ENCODE measurements at regions not wholly inside any gene's neighbourhood (a gene's known extent, or its start where the extent isn't known, plus 50 kb on each side); places are given as distances from the start of the nearest gene placed in this dataset.

DNA sequence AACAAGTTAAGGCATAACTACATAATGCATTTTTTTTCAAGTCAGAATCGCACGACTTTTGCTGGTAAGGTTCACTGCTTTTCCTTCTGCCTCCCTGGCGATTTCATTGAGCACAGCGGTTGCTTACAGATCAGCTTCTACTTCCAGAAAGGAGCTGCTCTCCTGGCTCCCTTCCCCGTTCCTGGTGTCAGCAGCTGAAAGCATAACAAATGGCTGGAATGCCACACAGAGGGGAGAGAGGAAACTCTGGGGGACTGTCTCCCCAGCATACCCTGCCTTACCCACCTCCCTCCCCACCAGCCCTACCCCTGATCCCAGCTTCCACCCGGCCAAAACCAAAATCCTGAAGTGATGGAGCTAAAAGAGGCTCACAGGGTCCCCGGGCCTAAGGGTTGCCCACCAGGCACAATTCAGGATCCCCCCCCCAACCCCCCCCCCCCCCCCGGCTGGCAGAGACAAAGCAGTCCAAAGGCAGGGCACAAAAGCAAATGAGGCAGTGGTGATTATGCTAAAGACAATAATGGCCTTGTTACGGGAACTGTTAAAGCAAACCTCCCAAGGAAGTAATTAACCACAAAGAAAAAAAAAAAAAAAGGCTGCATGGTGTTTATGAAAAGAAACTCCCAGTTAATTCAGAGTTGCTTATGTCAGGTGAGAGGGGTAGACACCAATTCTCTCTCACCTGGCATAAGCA, 126.1 kb upstream of the WWC1 start:
- peak; percentile 51 for DNase-seq (ENCODE audit: low spot score)

DNA sequence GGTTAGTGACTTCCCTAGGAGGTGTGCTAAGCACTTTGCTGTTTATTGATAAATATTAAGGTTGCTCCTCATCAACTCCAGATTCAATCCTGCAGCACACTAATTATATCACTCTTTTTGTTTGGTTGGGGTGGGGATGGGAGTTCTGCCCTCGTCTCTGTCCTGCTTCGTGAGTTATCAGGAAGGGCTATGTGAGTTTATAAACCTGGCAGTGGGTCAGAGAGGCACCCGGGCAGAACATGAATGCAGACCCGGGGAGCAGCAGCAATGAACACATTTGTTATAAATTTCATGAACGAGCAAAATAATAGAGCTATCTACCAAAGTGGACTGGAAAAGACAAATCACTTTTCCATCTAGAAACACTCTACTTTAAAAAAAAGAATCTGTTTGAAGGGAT, 125.5 kb upstream of the WWC1 start:
- peak; percentile 14 for DNase-seq (ENCODE audit: low spot score)
- intact Hi-C loops (cut with DNase I) = no loop called here

More for the DNA sequence above, 126.1 kb upstream of the WWC1 start:
- intact Hi-C loops (cut with DNase I) = no loop called here

DNA sequence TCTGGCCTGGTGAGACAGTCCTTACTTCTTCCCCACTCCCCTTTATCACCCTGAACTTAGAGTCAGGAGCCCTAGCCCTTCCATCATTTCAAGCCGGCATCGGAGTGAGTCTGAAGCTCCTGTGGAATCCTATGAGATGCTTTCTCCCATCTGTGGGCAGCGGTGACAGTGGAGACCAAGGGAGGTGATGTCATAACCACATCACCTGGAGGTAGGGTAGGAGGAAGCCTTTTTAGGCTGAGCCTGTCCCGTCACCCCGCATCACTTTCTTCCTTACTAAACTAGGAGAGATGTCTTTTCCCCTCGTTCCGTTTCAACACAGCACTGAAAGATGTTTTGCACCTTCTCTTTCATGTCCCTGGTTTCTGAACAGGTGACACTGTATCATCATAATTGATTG, 124.1 kb upstream of the WWC1 start:
- DNase-seq (ENCODE audit: low spot score) = peak; percentile 29
- intact Hi-C loops (cut with DNase I) = no loop called here

DNA sequence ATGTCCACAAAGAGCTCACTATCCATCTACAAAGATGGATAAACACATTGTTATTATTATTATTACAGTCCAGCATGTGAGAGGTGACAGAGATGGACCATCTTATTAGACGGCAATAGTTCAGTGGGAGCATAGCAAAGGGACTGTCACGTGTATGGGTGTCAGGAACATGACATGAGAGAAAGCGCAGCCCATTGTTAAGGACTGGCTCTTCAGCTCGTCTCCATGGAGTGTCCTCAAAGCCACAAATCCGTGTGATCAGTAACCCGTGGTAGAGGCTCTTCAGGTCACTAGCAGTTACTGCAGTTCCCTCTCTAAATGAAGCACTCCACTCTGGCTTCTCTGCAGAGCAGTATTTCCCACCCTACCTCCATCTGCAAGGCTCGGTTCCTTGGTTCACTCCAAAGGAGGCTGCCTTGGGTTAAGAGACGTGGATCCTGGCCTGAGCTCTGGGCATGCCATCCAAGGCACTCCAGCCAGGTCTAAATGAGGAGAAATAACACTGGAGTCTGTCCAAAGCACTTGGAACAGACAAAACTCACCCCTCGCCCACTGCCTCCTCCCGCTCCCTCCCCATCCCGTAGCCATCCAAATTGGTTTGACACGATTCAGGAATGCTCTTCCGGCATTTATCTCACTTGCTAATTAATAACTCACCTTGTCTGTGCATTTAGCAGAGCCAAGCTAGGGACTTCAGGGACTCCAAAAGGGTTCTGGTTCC, 122.3 kb upstream of the WWC1 start:
- DNase-seq (ENCODE audit: low spot score) = no peak
- intact Hi-C loops (cut with DNase I) = no loop called here

DNA sequence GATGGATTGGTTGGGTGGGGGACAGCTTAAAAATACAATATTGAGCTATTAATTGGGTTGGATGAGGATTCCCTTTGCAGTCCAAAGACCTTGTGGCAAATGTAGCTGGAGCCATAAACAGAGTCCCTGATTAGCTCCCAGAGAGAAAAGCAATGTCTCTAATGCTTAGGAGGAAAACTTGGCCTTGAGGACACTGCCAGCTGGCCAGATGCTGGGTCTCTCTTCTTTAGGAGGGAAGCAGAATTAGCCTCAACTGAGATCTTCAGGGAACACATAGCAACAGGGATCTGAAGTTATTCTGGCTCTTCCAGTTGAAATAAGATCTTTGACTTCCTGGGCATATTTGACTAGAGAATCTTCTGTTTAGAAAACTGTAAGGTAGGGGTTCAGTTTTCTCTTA, 121.7 kb upstream of the WWC1 start:
- no peak for DNase-seq (ENCODE audit: low spot score)
- intact Hi-C loops (cut with DNase I) = no loop called here

DNA sequence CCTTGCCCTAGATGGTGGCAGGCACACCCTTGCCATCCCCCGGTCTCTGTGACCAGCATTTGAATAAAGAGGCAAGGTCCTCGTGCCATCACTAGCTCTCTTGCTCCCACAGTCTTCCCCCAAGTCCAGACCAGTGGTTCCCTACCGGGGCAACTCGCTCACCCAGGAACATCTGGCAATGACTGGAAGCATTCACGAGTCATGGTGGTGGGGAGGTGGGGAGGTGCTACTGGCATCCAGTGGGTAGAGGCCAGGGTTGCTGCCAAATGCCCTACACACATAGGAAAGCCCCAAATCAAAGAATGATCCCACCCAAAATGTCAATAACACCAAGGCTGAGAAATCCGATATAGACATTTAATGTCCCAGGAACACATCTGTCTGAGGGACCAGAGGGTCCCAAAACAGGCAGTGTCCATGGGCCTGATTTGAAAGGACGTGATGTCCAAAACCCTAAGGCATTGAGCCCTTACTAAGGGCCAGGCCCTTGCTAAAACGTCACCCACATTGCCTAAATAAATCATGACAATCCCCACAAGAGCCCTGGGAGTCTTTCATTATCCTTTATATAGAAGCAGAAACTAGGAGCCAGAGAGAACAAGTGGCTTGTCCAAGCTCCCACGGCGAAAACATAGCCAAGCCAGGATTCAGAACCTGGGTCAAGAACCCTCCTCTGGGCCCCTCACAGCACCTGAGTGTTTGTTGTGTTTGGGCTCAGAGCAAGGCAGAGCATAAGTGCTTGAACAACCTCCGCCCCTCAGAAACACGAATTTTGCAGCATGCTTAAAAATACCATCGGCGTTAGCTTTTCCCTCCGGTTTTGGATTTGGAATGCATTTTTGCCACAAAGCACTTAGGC, 119.3 kb upstream of the WWC1 start:
- no peak for DNase-seq (ENCODE audit: low spot score)
- intact Hi-C loops (cut with DNase I) = no loop called here

DNA sequence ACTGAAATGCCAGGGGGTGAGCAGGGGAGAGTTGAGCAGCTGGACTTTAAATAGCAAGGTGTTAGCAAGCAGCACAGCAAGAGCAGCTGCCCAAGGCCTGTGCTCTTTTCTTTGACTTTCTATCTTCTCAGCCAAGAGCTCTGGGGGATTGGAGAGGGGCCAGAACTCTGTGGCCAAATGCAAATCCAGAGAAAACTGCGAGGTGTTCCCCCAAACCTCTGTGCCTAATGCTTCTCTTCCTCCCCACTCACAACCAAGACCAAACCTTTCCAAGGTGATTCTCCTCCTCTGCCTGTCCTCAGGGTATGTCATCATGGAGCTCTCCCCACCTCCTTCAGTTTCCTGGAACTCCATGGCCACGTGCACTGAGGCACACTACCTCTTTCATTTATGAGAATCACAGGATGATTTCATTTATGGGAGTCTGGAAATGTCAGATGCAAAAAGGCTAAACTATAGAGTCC, 118.7 kb upstream of the WWC1 start:
- intact Hi-C loops (cut with DNase I) = no loop called here
- no peak for DNase-seq (ENCODE audit: low spot score)

DNA sequence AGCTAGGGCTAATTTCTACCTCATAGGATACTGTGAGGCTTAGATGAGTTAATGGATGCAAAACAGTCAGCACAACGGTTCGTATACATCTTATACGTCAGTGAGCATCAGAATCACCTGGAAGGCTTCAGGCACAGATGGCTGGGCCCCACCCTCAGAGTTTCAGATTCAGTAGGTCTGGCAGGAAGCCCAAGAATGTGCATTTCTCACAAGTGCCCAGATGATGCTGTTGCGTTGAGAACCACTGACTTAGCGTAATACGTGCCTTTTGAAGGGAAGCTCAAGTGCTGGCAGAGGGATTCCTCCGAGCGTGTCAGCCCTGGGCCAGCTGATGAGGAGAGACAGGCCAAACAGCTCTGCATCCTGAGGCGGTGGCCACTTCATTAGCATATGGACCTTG, 117.1 kb upstream of the WWC1 start:
- intact Hi-C loops (cut with DNase I) = no loop called here
- DNase-seq (ENCODE audit: low spot score) = no peak

DNA sequence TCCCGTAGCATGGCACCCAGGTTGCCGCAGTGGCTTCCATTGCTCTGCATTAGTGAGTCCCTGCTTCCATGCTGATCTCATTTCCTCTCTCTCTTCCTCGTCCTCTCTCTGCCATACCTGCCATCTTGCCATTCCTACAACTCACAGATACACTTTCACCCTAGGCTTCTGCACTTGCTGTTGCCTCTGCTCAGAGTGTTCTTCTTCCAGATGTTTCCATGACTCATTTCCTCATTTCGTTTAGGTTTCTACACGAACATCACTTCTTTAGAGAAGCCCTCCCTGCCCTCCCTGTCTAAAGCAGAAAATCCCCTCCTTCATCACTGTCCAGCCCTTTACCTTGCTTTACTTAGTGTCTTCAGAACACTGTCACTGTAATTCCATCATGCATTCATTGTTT, 115.2 kb upstream of the WWC1 start:
- no peak for DNase-seq (ENCODE audit: low spot score)
- intact Hi-C loops (cut with DNase I) = no loop called here

DNA sequence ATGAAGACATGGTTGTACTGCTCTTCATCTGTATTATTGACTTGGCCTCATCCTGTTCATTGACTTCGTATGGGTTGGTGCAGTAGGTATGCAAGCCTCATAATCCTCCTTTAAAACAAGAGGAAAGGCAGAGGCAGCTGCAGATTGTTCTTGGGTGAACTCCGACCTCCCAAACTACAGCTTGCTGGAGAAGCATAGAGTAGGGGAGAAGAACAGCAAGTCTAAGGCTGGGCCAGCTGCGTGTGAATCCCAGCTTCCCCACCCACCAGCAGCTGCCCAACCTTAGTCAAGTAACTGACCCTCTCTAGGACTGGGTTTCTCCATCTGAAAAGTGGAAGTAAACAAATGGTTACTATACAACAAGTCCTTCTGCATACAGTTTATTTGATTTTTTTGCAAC, 114.5 kb upstream of the WWC1 start:
- intact Hi-C loops (cut with DNase I) = no loop called here
- DNase-seq (ENCODE audit: low spot score) = no peak

DNA sequence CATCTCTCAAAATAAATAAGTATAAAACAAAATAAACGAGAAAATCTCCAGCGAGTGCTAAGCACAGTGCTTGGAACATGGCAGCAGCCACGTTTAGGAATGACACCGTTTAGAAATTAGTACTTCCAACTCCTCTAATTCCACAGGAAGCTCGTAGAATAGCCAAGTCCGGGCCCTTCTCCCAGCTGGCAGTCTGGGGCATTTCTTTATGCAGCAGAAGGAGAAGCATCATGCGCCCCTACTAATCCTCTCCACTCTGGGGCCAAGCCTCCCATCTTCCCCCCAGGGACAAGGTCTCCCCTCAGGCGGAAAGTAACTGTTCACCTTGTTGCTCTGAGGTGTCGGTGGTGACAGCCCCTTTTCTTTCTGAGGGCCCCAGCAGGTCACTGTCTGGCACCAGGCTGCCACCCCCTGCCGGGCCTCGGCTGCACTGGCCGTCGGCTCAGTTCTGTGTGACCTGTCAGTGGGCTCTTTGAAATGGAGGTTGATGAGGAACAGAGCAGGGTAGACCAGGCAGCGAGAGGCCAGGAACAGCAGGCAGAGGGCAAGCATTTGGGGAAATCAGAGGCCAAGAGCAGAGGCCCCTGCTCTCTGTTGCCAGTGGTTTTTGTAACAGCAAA, 113.5 kb upstream of the WWC1 start:
- intact Hi-C loops (cut with DNase I) = no loop called here
- peak; percentile 79 for DNase-seq (ENCODE audit: low spot score)

DNA sequence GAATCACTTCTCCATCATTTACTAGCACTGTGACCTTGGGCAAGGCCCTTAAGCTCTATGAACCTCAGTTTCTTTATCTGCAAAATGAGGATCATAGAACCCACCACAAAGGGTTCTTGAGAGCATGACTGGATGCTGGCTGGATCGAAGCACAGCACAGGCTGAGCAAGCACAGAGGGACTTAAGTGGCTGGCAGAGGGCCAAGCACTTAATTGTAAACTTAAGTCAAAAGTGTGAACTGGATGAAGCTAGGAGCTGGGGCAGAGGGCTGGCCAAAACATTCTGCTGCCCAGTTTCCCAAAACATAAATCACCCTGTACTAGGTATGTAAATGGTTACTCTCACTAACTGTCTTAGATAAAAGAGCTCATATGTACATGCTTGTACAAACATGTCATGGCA, 112.3 kb upstream of the WWC1 start:
- intact Hi-C loops (cut with DNase I) = no loop called here
- DNase-seq (ENCODE audit: low spot score) = no peak

DNA sequence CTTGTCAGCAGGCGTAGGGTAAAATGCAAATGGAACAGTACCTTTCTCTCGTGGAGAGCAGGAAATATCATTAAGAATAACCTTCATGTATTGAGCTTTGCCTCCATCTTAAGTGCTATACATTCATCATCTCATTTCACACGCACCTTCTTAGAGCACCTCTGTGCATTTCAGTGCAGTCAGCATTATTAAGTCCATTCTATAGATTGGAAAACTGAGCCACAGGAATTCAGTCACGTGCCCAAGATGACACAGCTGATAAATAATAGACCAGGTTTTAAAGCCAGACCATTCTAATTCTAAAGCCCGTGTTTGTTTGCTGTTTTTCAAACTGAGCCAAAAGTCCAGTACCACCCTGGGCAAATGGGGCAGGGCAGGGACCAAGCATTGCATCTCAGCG, 109.2 kb upstream of the WWC1 start:
- intact Hi-C loops (cut with DNase I) = no loop called here
- no peak for DNase-seq (ENCODE audit: low spot score)

DNA sequence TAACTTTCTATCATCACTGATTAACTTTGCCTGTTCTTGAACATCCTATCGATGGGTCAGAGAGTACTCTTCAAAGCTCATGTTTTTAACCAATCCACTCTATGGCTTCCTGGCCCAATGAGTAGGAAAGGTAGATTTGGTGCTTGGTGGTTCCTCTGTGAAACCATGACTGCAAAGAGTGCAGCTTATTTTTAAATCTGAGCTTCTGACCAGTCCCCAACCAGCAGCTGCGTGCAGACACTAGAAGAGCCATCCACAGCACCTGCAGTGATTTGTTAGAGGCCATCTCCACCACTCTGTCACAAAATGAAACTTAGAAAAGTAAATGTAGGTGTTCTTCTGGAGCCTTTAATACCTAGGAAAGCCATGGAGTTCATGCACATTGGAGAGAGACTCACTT, 107.3 kb upstream of the WWC1 start:
- intact Hi-C loops (cut with DNase I) = no loop called here

DNA sequence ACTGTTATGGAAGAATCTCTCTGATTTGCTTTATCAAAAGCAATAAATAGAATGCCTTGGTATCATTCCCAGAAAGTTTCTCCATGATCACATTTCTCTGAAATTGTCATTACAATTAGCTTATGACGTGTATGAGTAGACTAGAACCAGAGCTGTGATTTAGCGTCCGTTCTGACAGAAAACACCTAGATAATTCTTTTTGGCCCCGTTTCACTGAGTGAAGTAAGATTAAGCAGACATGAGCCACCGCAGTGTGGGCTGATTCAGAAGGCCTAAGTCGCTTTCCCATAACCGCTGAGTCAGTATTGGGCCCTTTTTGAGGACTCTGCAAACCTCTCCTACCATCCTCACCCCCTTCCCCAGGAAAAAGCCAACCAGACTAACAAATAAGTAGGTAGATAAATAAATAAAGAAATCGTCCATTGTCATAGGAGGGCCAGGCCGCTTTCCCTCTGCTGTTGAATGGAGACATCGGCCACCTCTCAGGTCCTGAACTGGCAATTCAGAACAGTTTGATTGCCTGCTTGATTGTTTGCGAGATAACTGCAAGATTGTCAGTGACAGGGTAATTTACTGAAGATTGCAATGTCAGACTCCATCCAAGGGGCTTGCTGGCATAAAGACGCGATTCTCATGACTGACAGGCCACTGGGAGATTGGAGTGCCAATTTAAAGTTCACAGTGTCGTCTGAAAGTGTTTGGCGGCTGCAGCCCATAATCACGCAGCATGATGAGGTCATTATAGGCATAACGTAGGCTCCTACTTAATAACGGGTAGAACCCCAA, 105.0 kb upstream of the WWC1 start:
- intact Hi-C loops (cut with DNase I) = no loop called here
- no peak for DNase-seq (ENCODE audit: low spot score)

More for the DNA sequence above, 107.3 kb upstream of the WWC1 start:
- no peak for DNase-seq (ENCODE audit: low spot score)

DNA sequence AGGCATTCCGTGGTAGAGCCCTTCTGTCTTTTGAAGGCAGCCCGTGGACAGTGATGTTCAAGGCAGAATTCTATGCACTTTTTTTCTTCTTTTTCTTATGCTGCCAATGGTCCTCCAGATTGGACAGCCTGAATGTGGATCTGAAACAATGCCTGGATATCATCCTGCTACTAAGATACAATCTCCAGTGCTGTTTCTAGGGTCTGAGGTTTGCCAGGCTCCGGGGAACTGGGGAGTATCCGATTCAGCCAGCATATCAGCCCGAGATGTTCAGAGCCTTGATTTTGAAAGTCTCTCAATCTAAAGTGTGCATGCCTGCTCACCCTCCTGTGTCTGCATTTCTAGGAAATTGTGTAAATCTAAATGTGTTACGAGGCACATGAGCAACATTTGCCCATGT, 103.8 kb upstream of the WWC1 start:
- no peak for DNase-seq (ENCODE audit: low spot score)
- intact Hi-C loops (cut with DNase I) = no loop called here

DNA sequence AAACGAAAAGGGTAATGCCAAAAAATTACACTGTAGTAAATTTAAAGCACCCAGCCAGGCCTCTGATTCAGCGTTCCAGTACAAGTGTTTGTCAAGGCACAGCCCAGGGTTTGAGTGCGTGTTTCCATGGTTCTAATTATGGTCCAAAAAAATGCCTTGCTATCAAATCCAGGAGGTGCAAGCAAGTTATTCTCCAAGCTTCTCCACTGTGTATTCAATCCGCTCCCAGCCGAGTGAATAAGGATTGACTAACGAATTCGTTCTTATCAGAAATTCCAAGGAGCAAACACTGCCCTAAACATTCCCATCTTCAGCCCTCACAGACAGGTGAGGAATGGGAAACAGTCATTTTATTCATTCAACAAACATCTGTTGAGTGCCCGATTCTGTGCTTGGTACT, 103.3 kb upstream of the WWC1 start:
- intact Hi-C loops (cut with DNase I) = no loop called here
- DNase-seq (ENCODE audit: low spot score) = no peak

DNA sequence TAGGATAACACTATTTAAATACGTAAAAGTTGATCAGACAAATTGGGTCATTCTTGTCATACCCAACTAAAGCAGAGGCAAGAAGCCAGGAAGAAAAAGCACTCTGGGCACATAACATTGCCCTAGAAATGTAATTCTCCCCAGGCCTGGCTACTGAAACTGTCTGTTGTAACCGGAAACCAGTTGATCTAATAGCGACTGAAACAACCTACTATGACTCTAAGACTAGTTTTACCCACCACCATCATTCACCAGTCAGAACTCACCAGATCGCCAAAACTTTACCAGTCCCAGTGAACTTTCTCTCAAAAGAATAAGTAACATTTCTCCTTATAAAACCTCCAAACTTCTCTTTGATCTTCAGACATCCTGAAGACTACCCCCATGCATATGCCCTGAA, 99.3 kb upstream of the WWC1 start:
- intact Hi-C loops (cut with DNase I) = no loop called here
- DNase-seq (ENCODE audit: low spot score) = no peak

DNA sequence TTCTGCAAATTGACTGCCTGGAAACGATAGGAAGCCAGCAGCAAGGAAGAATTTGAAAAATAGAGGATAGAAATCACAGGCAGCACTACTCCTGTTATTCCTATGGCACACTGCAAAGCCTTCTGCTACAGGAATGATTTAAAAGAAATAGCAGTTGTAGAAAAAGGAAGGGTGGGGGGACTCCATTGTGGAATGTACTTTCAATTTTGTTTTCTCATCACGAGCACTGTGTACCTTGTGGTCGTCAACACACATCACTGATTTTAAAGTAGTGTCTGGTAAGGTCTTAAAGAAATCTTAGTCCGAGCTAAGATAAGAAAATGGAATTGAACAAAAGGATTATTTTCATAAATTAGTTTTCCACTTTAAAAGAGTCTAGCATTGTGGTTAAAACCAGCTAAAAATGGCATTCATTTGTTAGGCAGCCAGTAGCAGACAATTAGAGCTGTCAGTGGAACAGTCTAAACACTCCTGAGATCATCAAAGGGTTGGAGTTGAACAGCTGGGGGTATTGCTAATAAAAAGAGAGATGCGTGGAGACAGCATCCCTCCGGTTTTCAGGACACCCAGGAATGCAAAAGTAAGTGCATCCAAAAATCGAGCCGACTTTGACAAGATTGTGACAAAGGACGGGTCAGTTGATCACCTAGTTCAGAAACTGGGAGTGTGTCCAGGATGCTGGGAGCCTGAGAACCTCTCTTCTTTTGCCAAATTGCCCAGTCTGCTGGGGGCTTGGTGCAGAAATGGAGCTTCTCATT, 97.8 kb upstream of the WWC1 start:
- intact Hi-C loops (cut with DNase I) = no loop called here
- DNase-seq (ENCODE audit: low spot score) = no peak

Measured in cardiac septum (tissue), 1 donor.